ENCODE measurements at regions not wholly inside any gene's neighbourhood (a gene's known extent, or its start where the extent isn't known, plus 50 kb on each side); places are given as distances from the start of the nearest gene placed in this dataset.

GRCh38 chr17:53548252-53548651 lies 274.5 kb upstream of the KIF2B start:
- TF ChIP-seq KDM5A (IDR thresholded peaks at IDR 0.05) (no peak), HES2 (IDR thresholded peaks at IDR 0.05) (no peak), ATOH8 (CRISPR knock-in tag; IDR thresholded peaks at IDR 0.05; ENCODE audit: low read depth) (no peak), REST (IDR thresholded peaks at IDR 0.05) (no peak), NR3C1 (IDR thresholded peaks at IDR 0.05) (no peak), ZFP36 (IDR thresholded peaks at IDR 0.05; ENCODE audit: borderline replicate concordance, partially characterized antibody) (no peak), RARB (CRISPR knock-in tag; IDR thresholded peaks at IDR 0.05) (no peak), HOXB5 (CRISPR knock-in tag; IDR thresholded peaks at IDR 0.05) (no peak), JUNB (IDR thresholded peaks at IDR 0.05) (no peak), GATA3 (IDR thresholded peaks at IDR 0.05; ENCODE audit: borderline replicate concordance) (no peak), HEYL (CRISPR knock-in tag; IDR thresholded peaks at IDR 0.05) (no peak), FOSB (CRISPR knock-in tag; IDR thresholded peaks at IDR 0.05) (no peak), CHD4 (IDR thresholded peaks at IDR 0.05; ENCODE audit: borderline replicate concordance) (no peak), ESRRA (IDR thresholded peaks at IDR 0.05; ENCODE audit: borderline replicate concordance, low read length) (no peak), EP300 (IDR thresholded peaks at IDR 0.05) (no peak), PBX3 (IDR thresholded peaks at IDR 0.05) (no peak), RFX5 (IDR thresholded peaks at IDR 0.05) (no peak), NFE2L2 (conservative IDR thresholded peaks at IDR 0.05; ENCODE audit: low read length) (no peak), HOXA7 (CRISPR knock-in tag; IDR thresholded peaks at IDR 0.05) (no peak)
- Histone ChIP-seq H3K9me3 (no peaks in the 10 kb centered on the region), H3K4me2 (no peak overlapping the region), H3K4me3 (no peak overlapping the region), H3K4me1 (no peaks in the 10 kb centered on the region), H3K27ac (no peak overlapping the region)
- ChIA-PET CTCF (no interaction called here), POLR2A (no interaction called here)
- WGBS (ENCODE audit: missing lambda C conversion rate), result 63% methylated on average over 4 of the region's 4 CpGs
- FAIRE-seq, result no peak
- no peak for DNase-seq (ENCODE audit: low read depth in 1 of 2, low spot score in 1 of 2)
- no peak for ATAC-seq

GRCh38 chr17:53543472-53543871 lies 279.3 kb upstream of the KIF2B start:
- no peak for TF ChIP-seq HOXB5 (CRISPR knock-in tag; IDR thresholded peaks at IDR 0.05)
- TF ChIP-seq EHMT2 (IDR thresholded peaks at IDR 0.05; ENCODE audit: low read depth), result no peak
- TF ChIP-seq CHD2 (IDR thresholded peaks at IDR 0.05; ENCODE audit: low read length, partially characterized antibody), result no peak
- no peak for TF ChIP-seq FOSL2 (IDR thresholded peaks at IDR 0.05)
- no peak for TF ChIP-seq FOSL2 (CRISPR knock-in tag; IDR thresholded peaks at IDR 0.05)
- no peak for TF ChIP-seq MAX (IDR thresholded peaks at IDR 0.05)
- no peak for TF ChIP-seq HDAC2 (IDR thresholded peaks at IDR 0.05)
- TF ChIP-seq ESRRA (IDR thresholded peaks at IDR 0.05; ENCODE audit: borderline replicate concordance, low read length), result no peak
- no peak for TF ChIP-seq ZSCAN20 (CRISPR knock-in tag; IDR thresholded peaks at IDR 0.05)
- TF ChIP-seq PBX3 (IDR thresholded peaks at IDR 0.05), result no peak
- no peak for TF ChIP-seq CEBPB (IDR thresholded peaks at IDR 0.05)
- no peak for TF ChIP-seq REST (IDR thresholded peaks at IDR 0.05)
- no peak for TF ChIP-seq HES2 (IDR thresholded peaks at IDR 0.05)
- no peak for TF ChIP-seq FOSB (CRISPR knock-in tag; IDR thresholded peaks at IDR 0.05)
- no peak for TF ChIP-seq CBX8 (IDR thresholded peaks at IDR 0.05)
- TF ChIP-seq RFX5 (IDR thresholded peaks at IDR 0.05), result no peak
- no peak for DNase-seq (ENCODE audit: low read depth in 1 of 2, low spot score in 1 of 2)
- FAIRE-seq, result no peak
- H3K4me3 ChIP-seq, result no peak overlapping the region
- H3K4me1 ChIP-seq, result no peaks in the 10 kb centered on the region
- POLR2A ChIA-PET, result no interaction called here
- ATAC-seq, result no peak
- H3K9me3 ChIP-seq, result no peaks in the 10 kb centered on the region
- H3K27ac ChIP-seq, result no peak overlapping the region
- 21% methylated on average over 4 of the region's 4 CpGs for WGBS (ENCODE audit: missing lambda C conversion rate)
- CTCF ChIA-PET, result no interaction called here
- H3K4me2 ChIP-seq, result no peak overlapping the region

Data from A549 (cell line).